ENCODE measurements at regions not wholly inside any gene's neighbourhood (a gene's known extent, or its start where the extent isn't known, plus 50 kb on each side); places are given as distances from the start of the nearest gene placed in this dataset.
"Not testable (repeated sequence)": the region's sequence is repeated elsewhere in the genome, so short reads cannot be mapped to it uniquely, and the experiment has no call there.

GRCh38 chr6:54564188-54564587 lies 255.9 kb downstream of the TINAG start:
- not testable (repeated sequence) for DNase-seq (ENCODE audit: low spot score)

GRCh38 chr6:54574671-54575070 lies 266.4 kb downstream of the TINAG start:
- no peak for DNase-seq (ENCODE audit: low spot score)

GRCh38 chr6:54578261-54578660 lies 268.3 kb upstream of the FAM83B start:
- DNase-seq (ENCODE audit: low spot score): no peak

GRCh38 chr6:54579011-54579410 lies 267.6 kb upstream of the FAM83B start:
- DNase-seq (ENCODE audit: low spot score): no peak

- DNase-seq (ENCODE audit: low spot score): no peak
Observed at GRCh38 chr6:54586251-54586650, 260.3 kb upstream of the FAM83B start.

GRCh38 chr6:54587277-54587676 lies 259.3 kb upstream of the FAM83B start:
- DNase-seq (ENCODE audit: low spot score): no peak

- DNase-seq (ENCODE audit: low spot score): no peak
Observed at GRCh38 chr6:54588176-54588575, 258.4 kb upstream of the FAM83B start.

GRCh38 chr6:54595844-54596243 lies 250.7 kb upstream of the FAM83B start:
- no peak for DNase-seq (ENCODE audit: low spot score)

- no peak for DNase-seq (ENCODE audit: low spot score)
Observed at GRCh38 chr6:54598787-54599313, 247.7 kb upstream of the FAM83B start.

- DNase-seq (ENCODE audit: low spot score): no peak
Observed at GRCh38 chr6:54601600-54602300, 244.8 kb upstream of the FAM83B start.

- no peak for DNase-seq (ENCODE audit: low spot score)
Observed at GRCh38 chr6:54602591-54602990, 244.0 kb upstream of the FAM83B start.

GRCh38 chr6:54609981-54610380 lies 236.6 kb upstream of the FAM83B start:
- DNase-seq (ENCODE audit: low spot score): no peak

- DNase-seq (ENCODE audit: low spot score): no peak
Observed at GRCh38 chr6:54613596-54613995, 233.0 kb upstream of the FAM83B start.

- DNase-seq (ENCODE audit: low spot score): no peak
Observed at GRCh38 chr6:54614499-54615195, 231.9 kb upstream of the FAM83B start.

GRCh38 chr6:54617730-54618129 lies 228.8 kb upstream of the FAM83B start:
- DNase-seq (ENCODE audit: low spot score): no peak

- DNase-seq (ENCODE audit: low spot score): no peak
Observed at GRCh38 chr6:54618572-54618971, 228.0 kb upstream of the FAM83B start.

- DNase-seq (ENCODE audit: low spot score): no peak
Observed at GRCh38 chr6:54619102-54619501, 227.5 kb upstream of the FAM83B start.

- DNase-seq (ENCODE audit: low spot score): no peak
Observed at GRCh38 chr6:54621285-54621684, 225.3 kb upstream of the FAM83B start.

GRCh38 chr6:54624216-54624615 lies 222.4 kb upstream of the FAM83B start:
- DNase-seq (ENCODE audit: low spot score): no peak

- DNase-seq (ENCODE audit: low spot score): no peak
Observed at GRCh38 chr6:54624779-54625178, 221.8 kb upstream of the FAM83B start.

- DNase-seq (ENCODE audit: low spot score): no peak
Observed at GRCh38 chr6:54629131-54629530, 217.4 kb upstream of the FAM83B start.

GRCh38 chr6:54632984-54633565 lies 213.5 kb upstream of the FAM83B start:
- no peak for DNase-seq (ENCODE audit: low spot score)

- no peak for DNase-seq (ENCODE audit: low spot score)
Observed at GRCh38 chr6:54633601-54634000, 213.0 kb upstream of the FAM83B start.
